HepG2 (cell line): ENCODE measurements at regions not wholly inside any gene's neighbourhood (a gene's known extent, or its start where the extent isn't known, plus 50 kb on each side); places are given as distances from the start of the nearest gene placed in this dataset.

ENCODE experiments used
- ATAC-seq: fragments of 200-7000 bp; cut with Tn5 transposase; 3 replicates; pipeline ENCODE4 v1.9.1; 2020; ENCODE audit warnings: mild to moderate bottlenecking, moderate library complexity
- BruUV-seq: library from RNA; stranded (reverse); fragments of 400-500 nt; replicated peaks from 2 replicates; lab custom pipeline; 2021; lab: Mats Ljungman, UMichigan
- CTCF ChIA-PET: fragments of 300-600 bp; formaldehyde crosslinking; extraction: SDS; loops from one replicate; lab custom pipeline; 2021; ENCODE audit warnings: low total read pairs, inconsistent platforms, low intra/inter-chr PET ratio; lab: Yijun Ruan, JAX
- POLR2A ChIA-PET: fragments of 350-600 bp; sonication (Branson Sonifier 250); formaldehyde crosslinking; loops from one replicate; lab custom pipeline; 2020; ENCODE audit warnings: antibody characterized with exemption, inconsistent platforms; lab: Yijun Ruan, JAX
- DNase-seq: peaks from one replicate; pipeline ENCODE4 v3.0.0-alpha.2; 2015; ENCODE audit warnings: low spot score
- FAIRE-seq: peaks from 3 replicates; lab custom pipeline; 2011; peaks lifted over from hg19 to GRCh38; lab: Jason Lieb, UNC
- H2AFZ ChIP-seq: one replicate; pipeline ENCODE4 v1.6.1; 2011; ENCODE audit warnings: low read length, inconsistent platforms
- H3K27ac ChIP-seq: fragments of 300-600 bp; 3 replicates; pipeline ENCODE4 v1.8.0; 2011; ENCODE audit warnings: mixed run types, mild to moderate bottlenecking, mixed read lengths, low read length, inconsistent platforms; ENCODE audit not compliant: insufficient read depth; ENCODE audit errors: extremely low read length
- H3K27me3 ChIP-seq, 2 experiments: fragments of 200-600 bp in 1 of 2; 2 replicates in 1 of 2; 3 replicates in 1 of 2; pipeline versions ENCODE4 v1.6.0 to v1.8.0; 2011; ENCODE audit warnings: low read length in 2 of 2, mild to moderate bottlenecking in 2 of 2, moderate library complexity in 2 of 2, inconsistent platforms in 1 of 2; ENCODE audit not compliant: insufficient read depth in 2 of 2, control insufficient read depth in 1 of 2
- H3K36me3 ChIP-seq, 2 experiments: fragments of 200-600 bp in 1 of 2; replicated peaks in 1 of 2; 2 replicates in 1 of 2; 3 replicates in 1 of 2; pipeline versions ENCODE4 v1.5.1 to v1.8.0; 2011; ENCODE audit warnings: low read length in 2 of 2, inconsistent platforms in 1 of 2; ENCODE audit not compliant: insufficient read depth in 2 of 2, control insufficient read depth in 1 of 2
- H3K4me1 ChIP-seq: 2 replicates; pipeline ENCODE4 v1.5.1; 2012; ENCODE audit warnings: low read length, inconsistent platforms; ENCODE audit not compliant: insufficient read depth
- H3K4me2 ChIP-seq: 2 replicates; pipeline ENCODE4 v1.6.0; 2011; ENCODE audit warnings: low read depth, low read length, inconsistent platforms
- H3K4me3 ChIP-seq, 3 experiments: fragments of 200-600 bp in 1 of 3; sonication (generic), shearing (Covaris generic) in 1 of 3; replicated peaks in 1 of 3; 2 replicates each; pipeline ENCODE4 v1.5.1; 2011 to 2016; ENCODE audit warnings: low read length in 3 of 3, inconsistent platforms in 2 of 3, low read depth in 2 of 3, mild to moderate bottlenecking in 2 of 3, control low read depth in 1 of 3, mixed read lengths in 1 of 3; ENCODE audit not compliant: insufficient read depth in 1 of 3
- H3K79me2 ChIP-seq: one replicate; pipeline ENCODE4 v1.6.1; 2011; ENCODE audit warnings: low read length, inconsistent platforms; ENCODE audit not compliant: insufficient read depth
- H3K9ac ChIP-seq: 2 replicates; pipeline ENCODE4 v1.6.0; 2011; ENCODE audit warnings: mild to moderate bottlenecking, low read depth, low read length, inconsistent platforms; ENCODE audit not compliant: insufficient read depth
- H3K9me3 ChIP-seq: 2 replicates; pipeline ENCODE4 v1.5.1; 2012; ENCODE audit warnings: mild to moderate bottlenecking, low read length
- H4K20me1 ChIP-seq: 2 replicates; pipeline ENCODE4 v1.6.0; 2011; ENCODE audit warnings: inconsistent platforms, mild to moderate bottlenecking, low read length, moderate library complexity; ENCODE audit not compliant: insufficient read depth
- MTF1 ChIP-seq: sonication (generic); formaldehyde crosslinking; IDR thresholded peaks from 2 replicates; pipeline ENCODE4 v1.5.0; 2020; ENCODE audit warnings: missing genetic modification reagents
- NR2F2 ChIP-seq: IDR thresholded peaks from 2 replicates; pipeline ENCODE4 v1.6.1; 2012; ENCODE audit warnings: low read depth, inconsistent platforms, borderline replicate concordance
- PHF8 ChIP-seq: sonication (generic); formaldehyde crosslinking; IDR thresholded peaks from 2 replicates; pipeline ENCODE4 v1.5.0; 2020; ENCODE audit warnings: missing genetic modification reagents
- ZNF282 ChIP-seq: fragments of 450-650 bp; IDR thresholded peaks from 2 replicates; pipeline ENCODE4 v1.6.1; 2018; ENCODE audit not compliant: partially characterized antibody
- ZNF607 ChIP-seq: sonication (generic); formaldehyde crosslinking; IDR thresholded peaks from 2 replicates; pipeline ENCODE4 v1.5.1; 2020; ENCODE audit warnings: missing genetic modification reagents, mild to moderate bottlenecking, borderline replicate concordance
- WGBS: methylation state at CpG from one replicate; pipeline ENCODE4 v1.1.6; 2017; ENCODE audit warnings: low lambda C conversion rate; 5-methylcytosine and 5-hydroxymethylcytosine counted together
- in situ Hi-C: cut with HindIII; loops from 2 replicates; pipeline ENCODE4 v1.10.0; 2017; ENCODE audit warnings: low pct_unique_long_range_greater_than_20kb; ENCODE audit not compliant: extremely low pct_ligation_motif_present
- intact Hi-C: fragments of 100-400 bp; cut with micrococcal nuclease; formaldehyde crosslinking; loops from one replicate; pipeline ENCODE4 v1.10.0; 2022; ENCODE audit not compliant: unreplicated experiment
- TF ChIP-seq, protein P1 (sequence below): sonication (generic); formaldehyde crosslinking; IDR thresholded peaks from 2 replicates; pipeline ENCODE4 v1.5.0; 2020; ENCODE audit warnings: mild to moderate bottlenecking, missing genetic modification reagents, moderate library complexity

GRCh38 chr2:240302933-240303595 is 132.4 kb upstream of the GPC1 start:
- no peaks in the 10 kb centered on the region for H3K79me2 ChIP-seq
- 54% methylated on average over 1 of the region's 2 CpGs for WGBS
- peaks cover 17 to 72% of the 10 kb centered on the region in 2 experiments for H3K27me3 ChIP-seq
- ChIA-PET POLR2A (no interaction called here), CTCF (no interaction called here)
- peaks cover 6% of the 10 kb centered on the region; the same call in 1 of the 2 replicates for H4K20me1 ChIP-seq
- no peak overlapping the region for H3K9ac ChIP-seq
- TF ChIP-seq ZNF607 (CRISPR knock-in tag) (no peak), PHF8 (CRISPR knock-in tag) (no peak), ZNF282 (no peak), MTF1 (no peak), NR2F2 (no peak)
- TF ChIP-seq, protein P1, sequence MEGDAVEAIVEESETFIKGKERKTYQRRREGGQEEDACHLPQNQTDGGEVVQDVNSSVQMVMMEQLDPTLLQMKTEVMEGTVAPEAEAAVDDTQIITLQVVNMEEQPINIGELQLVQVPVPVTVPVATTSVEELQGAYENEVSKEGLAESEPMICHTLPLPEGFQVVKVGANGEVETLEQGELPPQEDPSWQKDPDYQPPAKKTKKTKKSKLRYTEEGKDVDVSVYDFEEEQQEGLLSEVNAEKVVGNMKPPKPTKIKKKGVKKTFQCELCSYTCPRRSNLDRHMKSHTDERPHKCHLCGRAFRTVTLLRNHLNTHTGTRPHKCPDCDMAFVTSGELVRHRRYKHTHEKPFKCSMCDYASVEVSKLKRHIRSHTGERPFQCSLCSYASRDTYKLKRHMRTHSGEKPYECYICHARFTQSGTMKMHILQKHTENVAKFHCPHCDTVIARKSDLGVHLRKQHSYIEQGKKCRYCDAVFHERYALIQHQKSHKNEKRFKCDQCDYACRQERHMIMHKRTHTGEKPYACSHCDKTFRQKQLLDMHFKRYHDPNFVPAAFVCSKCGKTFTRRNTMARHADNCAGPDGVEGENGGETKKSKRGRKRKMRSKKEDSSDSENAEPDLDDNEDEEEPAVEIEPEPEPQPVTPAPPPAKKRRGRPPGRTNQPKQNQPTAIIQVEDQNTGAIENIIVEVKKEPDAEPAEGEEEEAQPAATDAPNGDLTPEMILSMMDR (CRISPR knock-in tag): no peak
- BruUV-seq: no TSS peak
- no peak for ATAC-seq
- H3K27ac ChIP-seq: no peak overlapping the region
- H3K4me1 ChIP-seq: no peaks in the 10 kb centered on the region
- no peaks in the 10 kb centered on the region for H3K36me3 ChIP-seq
- intact Hi-C loops (no loop called here), in situ Hi-C loops (no loop called here)
- no peaks in the 10 kb centered on the region for H3K9me3 ChIP-seq
- no peak overlapping the region for H3K4me2 ChIP-seq
- no peak for FAIRE-seq
- no peak overlapping the region for H3K4me3 ChIP-seq
- H2AFZ ChIP-seq: no peak overlapping the region
- no peak for DNase-seq
